Endodermal cell (in vitro differentiated cells): ENCODE measurements at regions not wholly inside any gene's neighbourhood (a gene's known extent, or its start where the extent isn't known, plus 50 kb on each side); places are given as distances from the start of the nearest gene placed in this dataset.

Experiments
- DNase-seq: peaks from one replicate; pipeline ENCODE4 v3.0.0-alpha.2; 2017
- H3K27ac ChIP-seq: 2 replicates; pipeline ENCODE4 v1.5.1; 2013; ENCODE audit warnings: mild to moderate bottlenecking, low read depth, low read length, moderate library complexity
- H3K27me3 ChIP-seq: 2 replicates; pipeline ENCODE4 v1.6.1; 2013; ENCODE audit warnings: mild to moderate bottlenecking, low read length, moderate library complexity; ENCODE audit not compliant: insufficient read depth, control insufficient read depth, poor library complexity, severe bottlenecking
- H3K36me3 ChIP-seq: 2 replicates; pipeline ENCODE4 v1.7.0; 2013; ENCODE audit warnings: mild to moderate bottlenecking, low read length, moderate library complexity; ENCODE audit not compliant: control insufficient read depth, insufficient read depth
- H3K4me1 ChIP-seq: one replicate; pipeline ENCODE4 v1.7.0; 2013; ENCODE audit warnings: low read length; ENCODE audit not compliant: control insufficient read depth, insufficient read depth
- H3K4me3 ChIP-seq: 2 replicates; pipeline ENCODE4 v1.5.1; 2013; ENCODE audit warnings: mild to moderate bottlenecking, low read length, moderate library complexity
- H3K9ac ChIP-seq: 2 replicates; pipeline ENCODE4 v1.6.1; 2013; ENCODE audit warnings: mild to moderate bottlenecking, low read length, moderate library complexity; ENCODE audit not compliant: poor library complexity, severe bottlenecking; ENCODE audit errors: extremely low read depth
- H3K9me3 ChIP-seq: 2 replicates; pipeline ENCODE4 v1.6.1; 2013; ENCODE audit warnings: mild to moderate bottlenecking, low read length, moderate library complexity; ENCODE audit not compliant: control insufficient read depth
- H3K27ac Mint-ChIP-seq: 2 replicates; pipeline ENCODE4 v1.8.0; 2020; ENCODE audit warnings: mixed read lengths
- H3K27me3 Mint-ChIP-seq: 2 replicates; pipeline ENCODE4 v1.8.0; 2021; ENCODE audit warnings: mild to moderate bottlenecking, mixed read lengths; ENCODE audit not compliant: insufficient read depth
- H3K36me3 Mint-ChIP-seq: 2 replicates; pipeline ENCODE4 v1.8.0; 2020; ENCODE audit warnings: low read depth, mixed read lengths
- H3K4me1 Mint-ChIP-seq: 2 replicates; pipeline ENCODE4 v1.8.0; 2020; ENCODE audit warnings: mixed read lengths
- H3K4me3 Mint-ChIP-seq: 2 replicates; pipeline ENCODE4 v1.8.0; 2020; ENCODE audit warnings: mild to moderate bottlenecking, moderate library complexity, mixed read lengths
- H3K9me3 Mint-ChIP-seq: 2 replicates; pipeline ENCODE4 v1.8.0; 2020; ENCODE audit warnings: mild to moderate bottlenecking, mixed read lengths
- WGBS, 2 experiments: methylation state at CpG; one replicate each; pipeline versions ENCODE4 v1.1.5 to v1.1.7; 2013; ENCODE audit warnings: missing lambda C conversion rate in 2 of 2, mixed read lengths in 1 of 2; ENCODE audit not compliant: insufficient coverage in 1 of 2, insufficient read length in 1 of 2; 5-methylcytosine and 5-hydroxymethylcytosine counted together
- TF ChIP-seq, protein P1 (sequence below): fragments of 200-600 bp; sonication (generic); conservative IDR thresholded peaks from 2 replicates; pipeline ENCODE4 v1.5.0; 2021; ENCODE audit warnings: antibody characterized with exemption, mild to moderate bottlenecking

DNA sequence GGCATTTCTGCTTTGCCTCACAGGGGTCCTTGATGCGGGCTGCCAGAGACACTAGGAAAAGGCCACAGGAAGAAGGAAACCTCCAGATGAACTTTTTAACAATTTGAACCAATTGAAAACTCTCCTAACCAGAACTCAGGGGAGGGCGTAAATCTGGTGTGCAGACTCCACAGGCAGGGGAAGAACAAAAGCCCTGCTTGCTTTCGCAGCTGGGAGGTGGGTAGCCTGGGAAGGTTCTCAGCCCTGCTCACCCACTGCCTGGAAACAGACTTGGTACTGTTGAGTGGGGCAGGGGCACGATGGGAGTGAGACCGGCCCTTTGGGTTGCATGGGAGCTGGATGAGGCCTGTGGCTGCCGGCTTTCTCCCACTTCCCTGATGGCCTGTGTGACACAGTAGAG, 237.8 kb upstream of the TLE4 start:
- no peaks in the 10 kb centered on the region for H3K27me3 ChIP-seq
- Mint-ChIP-seq H3K4me3 (no peak overlapping the region), H3K36me3 (no peaks in the 10 kb centered on the region), H3K4me1 (no peaks in the 10 kb centered on the region), H3K9me3 (peaks cover 19% of the 10 kb centered on the region), H3K27ac (peak overlapping the region; percentile 27), H3K27me3 (no peaks in the 10 kb centered on the region)
- no peaks in the 10 kb centered on the region for H3K36me3 ChIP-seq
- H3K27ac ChIP-seq, result no peak overlapping the region
- no peaks in the 10 kb centered on the region for H3K4me1 ChIP-seq
- H3K9me3 ChIP-seq, result peaks cover 13% of the 10 kb centered on the region
- no peak for DNase-seq
- TF ChIP-seq, protein P1, sequence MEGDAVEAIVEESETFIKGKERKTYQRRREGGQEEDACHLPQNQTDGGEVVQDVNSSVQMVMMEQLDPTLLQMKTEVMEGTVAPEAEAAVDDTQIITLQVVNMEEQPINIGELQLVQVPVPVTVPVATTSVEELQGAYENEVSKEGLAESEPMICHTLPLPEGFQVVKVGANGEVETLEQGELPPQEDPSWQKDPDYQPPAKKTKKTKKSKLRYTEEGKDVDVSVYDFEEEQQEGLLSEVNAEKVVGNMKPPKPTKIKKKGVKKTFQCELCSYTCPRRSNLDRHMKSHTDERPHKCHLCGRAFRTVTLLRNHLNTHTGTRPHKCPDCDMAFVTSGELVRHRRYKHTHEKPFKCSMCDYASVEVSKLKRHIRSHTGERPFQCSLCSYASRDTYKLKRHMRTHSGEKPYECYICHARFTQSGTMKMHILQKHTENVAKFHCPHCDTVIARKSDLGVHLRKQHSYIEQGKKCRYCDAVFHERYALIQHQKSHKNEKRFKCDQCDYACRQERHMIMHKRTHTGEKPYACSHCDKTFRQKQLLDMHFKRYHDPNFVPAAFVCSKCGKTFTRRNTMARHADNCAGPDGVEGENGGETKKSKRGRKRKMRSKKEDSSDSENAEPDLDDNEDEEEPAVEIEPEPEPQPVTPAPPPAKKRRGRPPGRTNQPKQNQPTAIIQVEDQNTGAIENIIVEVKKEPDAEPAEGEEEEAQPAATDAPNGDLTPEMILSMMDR, result no peak
- no peak overlapping the region for H3K4me3 ChIP-seq
- H3K9ac ChIP-seq, result no peak overlapping the region
- 93% methylated on average over 6 of the region's 6 CpGs; no CpG with 5 or more reads in 1 of the 2 experiments for WGBS, 2 experiments

GRCh38 chr9:79334711-79335110, 237.1 kb upstream of the TLE4 start:
- H3K9me3 Mint-ChIP-seq, result peaks cover 19% of the 10 kb centered on the region
- TF ChIP-seq, protein P1, result no peak

GRCh38 chr9:79335987-79336386, 235.8 kb upstream of the TLE4 start:
- Histone ChIP-seq H3K4me1 (no peaks in the 10 kb centered on the region), H3K9ac (no peak overlapping the region), H3K9me3 (peaks cover 13% of the 10 kb centered on the region), H3K36me3 (no peaks in the 10 kb centered on the region), H3K27ac (no peak overlapping the region), H3K4me3 (no peak overlapping the region), H3K27me3 (no peaks in the 10 kb centered on the region)
- H3K27ac Mint-ChIP-seq, result no peak overlapping the region
- H3K4me3 Mint-ChIP-seq, result no peak overlapping the region
- TF ChIP-seq, protein P1, result no peak
- H3K36me3 Mint-ChIP-seq, result no peaks in the 10 kb centered on the region
- WGBS, 2 experiments, result 93% methylated on average over 1 of the region's 1 CpG; no CpG with 5 or more reads in 1 of the 2 experiments
- peaks cover 19% of the 10 kb centered on the region for H3K9me3 Mint-ChIP-seq
- no peak for DNase-seq
- no peaks in the 10 kb centered on the region for H3K4me1 Mint-ChIP-seq
- no peaks in the 10 kb centered on the region for H3K27me3 Mint-ChIP-seq

More at GRCh38 chr9:79334711-79335110, 237.1 kb upstream of the TLE4 start:
- Mint-ChIP-seq H3K27ac (no peak overlapping the region), H3K36me3 (no peaks in the 10 kb centered on the region), H3K4me1 (no peaks in the 10 kb centered on the region), H3K4me3 (no peak overlapping the region), H3K27me3 (no peaks in the 10 kb centered on the region)
- Histone ChIP-seq H3K4me3 (no peak overlapping the region), H3K36me3 (no peaks in the 10 kb centered on the region), H3K27ac (no peak overlapping the region), H3K27me3 (no peaks in the 10 kb centered on the region), H3K9ac (no peak overlapping the region), H3K4me1 (no peaks in the 10 kb centered on the region), H3K9me3 (peaks cover 13% of the 10 kb centered on the region)
- 82 to 89% methylated on average over 1 of the region's 1 CpG for WGBS, 2 experiments
- no peak for DNase-seq
